Naive thymus-derived CD8-positive, alpha-beta T cell (primary cell): ENCODE measurements at regions not wholly inside any gene's neighbourhood (a gene's known extent, or its start where the extent isn't known, plus 50 kb on each side); places are given as distances from the start of the nearest gene placed in this dataset.

Experiments used
- ATAC-seq, 2 donors: fragments of 150-1000 bp; cut with Tn5 transposase in 1 of 2; sonication (Bioruptor Pico), chemical (Tn5 transposase) in 1 of 2; 1 replicate in 1 of 2; 2 replicates in 1 of 2; pipeline ENCODE4 v1.10.0; 2021; ENCODE audit warnings: mild to moderate bottlenecking in 2 of 2, moderate library complexity in 2 of 2
- POLR2A ChIA-PET: fragments of 350-600 bp; sonication (Branson Sonifier 250); formaldehyde crosslinking; loops from one replicate; lab custom pipeline; 2021; ENCODE audit warnings: antibody characterized with exemption; lab: Charles Lee
- DNase-seq, 10 donors: peaks; one replicate each; pipeline versions ENCODE4 v3.0.0 to v3.0.0-alpha.2; 2020 to 2022
- H3K27ac Mint-ChIP-seq, 10 donors: one replicate each; pipeline ENCODE4 v1.8.0; 2020 to 2022; ENCODE audit warnings: mild to moderate bottlenecking in 10 of 10, mixed read lengths in 10 of 10, moderate library complexity in 4 of 10, inconsistent platforms in 1 of 10
- H3K27me3 Mint-ChIP-seq, 5 donors: one replicate each; pipeline ENCODE4 v1.8.0; 2021 to 2022; ENCODE audit warnings: mixed read lengths in 5 of 5
- H3K36me3 Mint-ChIP-seq, 3 donors: one replicate each; pipeline ENCODE4 v1.8.0; 2020 to 2022; ENCODE audit warnings: mixed read lengths in 3 of 3, mild to moderate bottlenecking in 2 of 3, inconsistent platforms in 1 of 3
- H3K4me1 Mint-ChIP-seq, 4 donors: one replicate each; pipeline ENCODE4 v1.8.0; 2021 to 2022; ENCODE audit warnings: mixed read lengths in 4 of 4
- H3K4me3 Mint-ChIP-seq, 10 donors: one replicate each; pipeline ENCODE4 v1.8.0; 2020 to 2022; ENCODE audit warnings: mild to moderate bottlenecking in 10 of 10, mixed read lengths in 10 of 10, moderate library complexity in 6 of 10, inconsistent platforms in 1 of 10
- H3K9me3 Mint-ChIP-seq, 9 donors: one replicate each; pipeline ENCODE4 v1.8.0; 2020 to 2022; ENCODE audit warnings: mixed read lengths in 9 of 9, mild to moderate bottlenecking in 3 of 9, inconsistent platforms in 1 of 9, moderate library complexity in 1 of 9

- POLR2A ChIA-PET, result interaction anchor here (1.7 to 3.1 kb wide), 4 partner anchors 10 to 15 kb away, joined by 4 to 10 read pairs (median 8); no protein-coding TSS in a partner anchor
- Mint-ChIP-seq H3K27me3 (no peaks in the 10 kb centered on the region), H3K27ac (peak overlapping the region; percentile 69 to 98 (median 92)), H3K36me3 (no peaks in the 10 kb centered on the region), H3K9me3 (peaks cover 0 to 2% (median 0%) of the 10 kb centered on the region in 9 donors), H3K4me3 (peak overlapping the region in 9 of 10 donors; percentile 13 to 66 (median 56)), H3K4me1 (peaks cover 62 to 100% (median 99%) of the 10 kb centered on the region in 4 donors)
- ATAC-seq (no peak), DNase-seq (no peak)
Measured at GRCh38 chr2:12502759-12503158, 214.0 kb upstream of the TRIB2 start.

- H3K9me3 Mint-ChIP-seq, result peaks cover 0 to 2% (median 0%) of the 10 kb centered on the region in 9 donors
- peaks cover 51 to 98% (median 94%) of the 10 kb centered on the region in 4 donors for H3K4me1 Mint-ChIP-seq
- POLR2A ChIA-PET, result interaction anchor here (1.7 kb wide), 1 partner anchor 8 kb away, joined by 6 read pairs; no protein-coding TSS in a partner anchor
- ATAC-seq (no peak), DNase-seq (no peak)
- H3K4me3 Mint-ChIP-seq, result peak overlapping the region in 2 of 10 donors; percentile 16 to 26
- no peaks in the 10 kb centered on the region for H3K36me3 Mint-ChIP-seq
- H3K27me3 Mint-ChIP-seq, result peaks cover 0 to under 1% (median 0%) of the 10 kb centered on the region in 5 donors
- peak overlapping the region in 8 of 10 donors; percentile 11 to 98 (median 78) for H3K27ac Mint-ChIP-seq
Measured at GRCh38 chr2:12504443-12504842, 212.3 kb upstream of the TRIB2 start.

- peak overlapping the region in 7 of 10 donors; percentile 22 to 64 (median 43) for H3K4me3 Mint-ChIP-seq
- DNase-seq, result no peak
- ATAC-seq, result no peak
- H3K36me3 Mint-ChIP-seq, result no peaks in the 10 kb centered on the region
- H3K27ac Mint-ChIP-seq, result peak overlapping the region in 6 of 10 donors; percentile 10 to 92 (median 39)
- H3K27me3 Mint-ChIP-seq, result peaks cover 0 to 3% (median 0%) of the 10 kb centered on the region in 5 donors
- peaks cover 0 to 4% (median 0%) of the 10 kb centered on the region in 9 donors for H3K9me3 Mint-ChIP-seq
- POLR2A ChIA-PET, result no interaction called here
- H3K4me1 Mint-ChIP-seq, result peaks cover 39 to 88% (median 84%) of the 10 kb centered on the region in 4 donors
Measured at GRCh38 chr2:12506846-12507245, 209.9 kb upstream of the TRIB2 start.

GRCh38 chr2:12507295-12507694 lies 209.4 kb upstream of the TRIB2 start:
- POLR2A ChIA-PET, result interaction anchor here (1.5 kb wide), 1 partner anchor 19 kb away, joined by 4 read pairs; no protein-coding TSS in a partner anchor
- Mint-ChIP-seq H3K4me1 (peaks cover 36 to 88% (median 84%) of the 10 kb centered on the region in 4 donors), H3K36me3 (no peaks in the 10 kb centered on the region), H3K4me3 (peak overlapping the region in 8 of 10 donors; percentile 22 to 64 (median 43)), H3K27me3 (peaks cover 0 to 3% (median 0%) of the 10 kb centered on the region in 5 donors), H3K27ac (peak overlapping the region in 9 of 10 donors; percentile 10 to 92 (median 33)), H3K9me3 (peaks cover 0 to 4% (median 0%) of the 10 kb centered on the region in 9 donors)
- peak; percentile 53 to 63 for ATAC-seq
- peak in 2 of 10 donors; percentile 22 to 28 for DNase-seq

- no peak overlapping the region for H3K4me3 Mint-ChIP-seq
- no peaks in the 10 kb centered on the region for H3K36me3 Mint-ChIP-seq
- DNase-seq (no peak), ATAC-seq (no peak)
- POLR2A ChIA-PET, result interaction anchor here (1.0 kb wide), 1 partner anchor 9 kb away, joined by 4 read pairs; no protein-coding TSS in a partner anchor
- H3K9me3 Mint-ChIP-seq, result peaks cover 0 to 4% (median 0%) of the 10 kb centered on the region in 9 donors
- H3K4me1 Mint-ChIP-seq, result peaks cover 36 to 88% (median 80%) of the 10 kb centered on the region in 4 donors
- H3K27me3 Mint-ChIP-seq, result peaks cover 0 to 3% (median 0%) of the 10 kb centered on the region in 5 donors
- peak overlapping the region in 2 of 10 donors; percentile 47 to 67 for H3K27ac Mint-ChIP-seq
Measured at GRCh38 chr2:12510070-12510469, 206.7 kb upstream of the TRIB2 start.

GRCh38 chr2:12513339-12513738 lies 203.4 kb upstream of the TRIB2 start:
- H3K4me3 Mint-ChIP-seq, result peak overlapping the region in 9 of 10 donors; percentile 20 to 76 (median 52)
- ATAC-seq (peak; percentile 58 to 63), DNase-seq (no peak)
- peaks cover 32 to 78% (median 68%) of the 10 kb centered on the region in 4 donors for H3K4me1 Mint-ChIP-seq
- peaks cover 0 to 10% (median 0%) of the 10 kb centered on the region in 9 donors for H3K9me3 Mint-ChIP-seq
- peak overlapping the region in 9 of 10 donors; percentile 42 to 80 (median 64) for H3K27ac Mint-ChIP-seq
- H3K36me3 Mint-ChIP-seq, result no peaks in the 10 kb centered on the region
- POLR2A ChIA-PET, result interaction anchor here (0.6 to 2.0 kb wide), 4 partner anchors 10 to 203 kb away, joined by 3 to 6 read pairs (median 4); partner anchors contain the start of gene TRIB2
- peaks cover 0 to 3% (median 0%) of the 10 kb centered on the region in 5 donors for H3K27me3 Mint-ChIP-seq

- POLR2A ChIA-PET, result interaction anchor here (1.4 to 1.5 kb wide), 2 partner anchors 26 to 202 kb away, joined by 3 to 4 read pairs; partner anchors contain the start of gene TRIB2
- peaks cover 30 to 70% (median 64%) of the 10 kb centered on the region in 4 donors for H3K4me1 Mint-ChIP-seq
- H3K27me3 Mint-ChIP-seq, result peaks cover 0 to 3% (median 0%) of the 10 kb centered on the region in 5 donors
- peak overlapping the region in 5 of 10 donors; percentile 8 to 81 (median 73) for H3K27ac Mint-ChIP-seq
- DNase-seq (no peak), ATAC-seq (no peak)
- H3K9me3 Mint-ChIP-seq, result peaks cover 0 to 10% (median 0%) of the 10 kb centered on the region in 9 donors
- peak overlapping the region in 5 of 10 donors; percentile 11 to 57 (median 40) for H3K4me3 Mint-ChIP-seq
- no peaks in the 10 kb centered on the region for H3K36me3 Mint-ChIP-seq
Measured at GRCh38 chr2:12514168-12514567, 202.6 kb upstream of the TRIB2 start.

- peak; percentile 77 to 82 for ATAC-seq
- no peaks in the 10 kb centered on the region for H3K36me3 Mint-ChIP-seq
- H3K9me3 Mint-ChIP-seq, result peaks cover 0 to 10% (median 0%) of the 10 kb centered on the region in 9 donors
- peak overlapping the region in 9 of 10 donors; percentile 15 to 66 (median 43) for H3K4me3 Mint-ChIP-seq
- H3K27ac Mint-ChIP-seq, result peak overlapping the region in 9 of 10 donors; percentile 8 to 81 (median 58)
- H3K27me3 Mint-ChIP-seq, result no peaks in the 10 kb centered on the region
- peak in 4 of 10 donors; percentile 6 to 35 (median 29) for DNase-seq
- H3K4me1 Mint-ChIP-seq, result peaks cover 27 to 77% (median 61%) of the 10 kb centered on the region in 4 donors
- POLR2A ChIA-PET, result interaction anchor here (0.6 to 1.5 kb wide), 2 partner anchors 26 to 567 kb away, joined by 3 to 4 read pairs; no protein-coding TSS in a partner anchor
Measured at GRCh38 chr2:12514631-12515437, 201.9 kb upstream of the TRIB2 start.

GRCh38 chr2:12515871-12516270 lies 200.9 kb upstream of the TRIB2 start:
- H3K4me3 Mint-ChIP-seq, result peak overlapping the region in 1 of 10 donors; percentile 47
- no peak for ATAC-seq
- no peaks in the 10 kb centered on the region for H3K36me3 Mint-ChIP-seq
- H3K27ac Mint-ChIP-seq, result peak overlapping the region in 4 of 10 donors; percentile 8 to 75 (median 41)
- H3K4me1 Mint-ChIP-seq, result peaks cover 23 to 70% (median 53%) of the 10 kb centered on the region in 4 donors
- no peak for DNase-seq
- no peaks in the 10 kb centered on the region for H3K27me3 Mint-ChIP-seq
- peaks cover 0 to 10% (median 0%) of the 10 kb centered on the region in 9 donors for H3K9me3 Mint-ChIP-seq
- POLR2A ChIA-PET, result interaction anchor here (1.2 kb wide), 1 partner anchor 17 kb away, joined by 3 read pairs; no protein-coding TSS in a partner anchor

- Mint-ChIP-seq H3K9me3 (no peaks in the 10 kb centered on the region), H3K4me1 (peaks cover 13 to 32% (median 24%) of the 10 kb centered on the region in 4 donors), H3K36me3 (no peaks in the 10 kb centered on the region), H3K27me3 (no peaks in the 10 kb centered on the region), H3K27ac (peak overlapping the region in 1 of 10 donors; percentile 59), H3K4me3 (peak overlapping the region in 2 of 10 donors; percentile 26 to 65)
- ATAC-seq, result no peak
- DNase-seq, result no peak
- POLR2A ChIA-PET, result no interaction called here
Measured at GRCh38 chr2:12533337-12534005, 183.3 kb upstream of the TRIB2 start.

- H3K4me1 Mint-ChIP-seq, result peaks cover 13 to 32% (median 24%) of the 10 kb centered on the region in 4 donors
- ATAC-seq (no peak), DNase-seq (no peak)
- peak overlapping the region in 5 of 10 donors; percentile 12 to 85 (median 69) for H3K27ac Mint-ChIP-seq
- H3K4me3 Mint-ChIP-seq, result peak overlapping the region in 4 of 10 donors; percentile 4 to 73 (median 42)
- no peaks in the 10 kb centered on the region for H3K9me3 Mint-ChIP-seq
- no peaks in the 10 kb centered on the region for H3K27me3 Mint-ChIP-seq
- POLR2A ChIA-PET, result interaction anchor here (0.6 kb wide), 2 partner anchors 12 to 17 kb away, joined by 3 to 4 read pairs; no protein-coding TSS in a partner anchor
- H3K36me3 Mint-ChIP-seq, result no peaks in the 10 kb centered on the region
Measured at GRCh38 chr2:12534646-12535263, 182.0 kb upstream of the TRIB2 start.
